CD4-positive, alpha-beta T cell treated with Interleukin-21 for 1 hour (primary cell): ENCODE measurements at regions not wholly inside any gene's neighbourhood (a gene's known extent, or its start where the extent isn't known, plus 50 kb on each side); places are given as distances from the start of the nearest gene placed in this dataset.
A peak's percentile ranks its signal among the peaks of the same experiment; 100 is the strongest.

Source experiments
- DNase-seq: peaks from one replicate; pipeline ENCODE4 v3.0.0-alpha.2; 2020

DNA sequence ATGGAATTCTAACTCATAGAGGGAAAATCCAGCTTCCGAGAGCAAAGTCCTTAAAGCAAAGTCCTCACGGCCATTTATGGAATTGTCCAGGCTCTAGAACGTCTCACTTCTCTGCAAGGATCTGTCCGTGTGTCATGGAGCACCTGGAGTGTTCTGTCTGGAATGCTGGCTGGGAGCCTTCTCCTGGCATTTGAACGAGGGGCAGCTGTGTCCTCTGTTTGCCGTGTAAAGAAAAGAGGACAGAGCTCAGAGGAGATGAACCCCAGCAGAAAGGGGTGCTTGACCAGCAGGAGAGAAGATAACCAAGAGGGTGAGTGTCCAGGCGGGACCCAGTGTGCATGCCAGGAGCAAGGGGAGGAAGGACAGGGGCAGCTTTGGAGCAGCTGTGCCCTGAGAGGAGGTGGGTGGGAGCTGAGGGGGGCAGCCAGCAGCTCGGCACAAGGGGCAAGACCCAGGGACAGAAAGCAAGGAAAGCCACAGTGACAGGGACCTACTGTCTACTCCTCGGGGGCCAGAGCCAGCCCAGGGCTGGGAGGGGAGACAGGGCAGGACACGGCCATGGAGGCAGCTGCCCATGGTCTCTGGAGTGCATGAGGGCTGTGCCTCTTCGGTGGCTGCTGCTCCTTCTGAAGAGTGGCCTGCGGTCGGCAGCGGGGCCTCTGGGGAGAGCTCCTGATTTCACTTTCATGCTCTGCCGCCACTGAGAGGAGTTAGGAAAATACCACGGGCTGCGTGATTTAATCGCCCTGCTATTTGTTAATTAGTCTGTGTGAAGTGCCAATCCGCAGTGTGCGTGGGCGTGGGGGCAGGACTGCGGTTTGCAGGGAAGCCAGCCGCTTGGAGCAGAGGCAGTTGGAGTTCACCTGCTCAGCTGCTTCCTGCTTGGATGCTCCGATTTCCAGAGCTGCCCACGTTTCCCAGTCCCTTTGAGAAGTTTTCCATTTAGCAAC lies 149.3 kb upstream of the SHH start:
- DNase-seq: peak; percentile 5

DNA sequence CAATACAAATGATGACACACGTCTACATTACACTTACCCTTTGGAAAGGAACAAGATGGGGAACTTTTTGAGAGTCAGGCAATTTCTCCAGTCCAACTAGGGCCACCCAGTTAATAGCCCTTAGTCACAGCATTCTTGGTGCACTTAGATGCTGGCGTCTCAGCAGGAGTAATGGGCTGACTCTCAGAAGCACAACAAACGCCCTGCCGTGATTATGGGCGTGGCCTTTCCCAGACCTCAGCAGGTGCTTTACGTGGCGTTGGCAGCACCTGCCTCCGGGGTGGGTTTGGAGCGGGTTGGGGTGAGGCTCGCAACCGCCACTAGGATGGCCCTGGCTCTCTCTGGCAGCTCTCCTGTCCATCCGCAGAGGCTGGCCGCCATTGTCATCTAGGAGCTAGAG lies 147.6 kb upstream of the SHH start:
- no peak for DNase-seq

DNA sequence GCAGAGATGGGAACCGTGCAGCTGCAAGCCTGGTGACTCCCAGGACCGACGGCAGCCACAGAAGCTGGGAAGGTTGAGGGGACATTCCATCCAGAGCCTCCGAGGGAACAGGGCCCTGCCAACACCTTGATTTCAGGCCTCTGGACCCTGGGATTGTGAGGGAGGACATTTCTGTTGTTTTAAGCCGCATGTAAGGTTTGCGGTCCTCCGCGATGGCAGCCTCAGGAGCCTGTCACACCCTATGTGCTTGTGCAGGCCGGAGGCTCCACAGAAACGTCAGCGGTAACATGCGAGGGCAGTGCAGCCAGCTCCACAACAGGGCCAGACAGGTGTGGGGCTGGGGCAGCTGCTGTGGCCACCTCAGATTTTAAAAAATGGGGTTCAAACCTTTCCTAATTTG lies 144.7 kb upstream of the SHH start:
- no peak for DNase-seq

DNA sequence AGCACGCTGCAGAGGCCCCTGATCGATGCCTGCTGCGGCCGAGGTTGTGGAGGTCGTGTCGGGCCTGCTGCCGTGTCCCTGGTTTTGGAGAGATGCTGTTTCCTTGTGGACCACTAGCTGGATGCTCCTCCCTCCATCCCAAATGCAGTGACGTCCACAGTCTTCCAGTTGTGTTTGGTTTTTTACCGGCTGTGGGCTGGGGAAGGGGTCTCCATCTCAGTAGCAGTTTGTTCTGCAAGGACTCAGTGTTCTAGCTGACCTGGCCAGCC lies 143.0 kb upstream of the SHH start:
- DNase-seq: no peak

DNA sequence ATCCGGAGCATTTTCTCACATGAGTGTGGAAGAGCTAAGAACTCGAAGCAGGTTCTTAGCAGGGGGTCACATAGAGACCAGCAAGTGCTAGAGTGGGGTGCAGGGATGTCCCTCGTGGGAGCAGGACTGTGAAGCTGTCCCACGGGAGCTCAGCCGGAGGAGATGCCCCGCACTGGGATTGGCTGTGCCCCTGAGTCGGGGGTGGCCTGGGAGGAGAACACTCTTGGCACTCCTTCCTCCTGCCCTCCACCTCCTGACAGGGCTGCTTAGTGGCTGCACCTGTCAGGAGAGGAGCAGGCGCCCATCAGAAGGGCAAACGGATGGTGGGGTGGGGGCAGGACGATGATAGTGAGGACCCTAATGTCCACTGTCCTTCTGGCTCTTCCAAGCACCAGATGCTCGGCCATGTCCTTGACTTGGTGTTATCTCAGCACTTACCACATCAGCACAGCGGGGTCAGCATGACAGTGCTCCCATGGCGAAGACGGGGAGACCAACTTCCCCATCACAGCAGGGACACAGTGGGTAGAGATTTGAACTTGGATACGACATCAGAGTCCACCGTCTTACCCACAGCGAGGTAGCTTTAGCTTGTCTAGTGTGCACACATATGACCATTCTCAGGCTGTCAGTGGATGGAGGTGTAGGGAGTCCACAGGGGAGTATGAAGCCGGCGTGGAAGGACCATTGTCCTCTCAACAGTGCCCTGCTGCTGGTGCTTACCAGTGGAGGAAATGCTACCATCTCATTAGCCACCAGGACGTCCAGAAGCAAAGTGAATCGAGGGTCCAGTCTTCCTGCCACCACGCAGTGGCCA lies 142.5 kb upstream of the SHH start:
- DNase-seq: no peak

DNA sequence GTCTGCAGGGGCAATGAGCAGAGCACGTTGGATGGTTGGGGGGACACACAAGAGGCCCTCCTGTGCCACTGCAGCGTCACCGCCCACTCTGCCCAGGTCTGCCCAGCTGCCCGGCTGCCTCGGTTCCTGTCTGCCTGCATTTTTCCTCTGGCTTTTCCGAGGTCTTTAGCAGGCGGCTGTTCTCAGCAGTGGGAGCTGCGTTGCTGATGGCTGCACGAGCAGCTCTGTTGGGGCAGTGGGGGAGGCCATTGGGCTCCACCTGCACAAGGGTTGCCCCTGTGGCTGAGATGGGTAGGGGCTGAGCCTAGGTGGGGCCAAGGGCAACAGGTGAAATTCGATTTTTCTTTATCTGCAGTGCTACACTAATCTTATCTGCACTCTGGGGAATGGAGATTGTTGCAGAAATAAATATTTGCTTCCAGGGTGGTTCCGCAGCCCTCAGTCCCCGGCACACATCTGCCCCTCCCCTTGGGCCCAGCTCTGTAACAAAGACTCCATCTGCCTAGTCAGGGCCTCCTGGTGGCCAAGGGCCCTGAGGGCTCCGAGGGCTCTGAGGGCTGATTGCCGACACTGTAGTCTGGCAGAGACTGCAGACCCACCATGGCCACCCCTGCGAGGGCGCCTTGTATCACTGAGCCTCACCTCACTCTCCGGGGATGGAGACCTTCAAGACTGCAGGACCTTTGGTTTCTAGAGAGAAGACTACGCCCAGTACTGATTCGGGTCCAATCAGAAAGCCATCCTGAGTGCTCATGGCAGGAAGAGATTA lies 141.7 kb upstream of the SHH start:
- no peak for DNase-seq

DNA sequence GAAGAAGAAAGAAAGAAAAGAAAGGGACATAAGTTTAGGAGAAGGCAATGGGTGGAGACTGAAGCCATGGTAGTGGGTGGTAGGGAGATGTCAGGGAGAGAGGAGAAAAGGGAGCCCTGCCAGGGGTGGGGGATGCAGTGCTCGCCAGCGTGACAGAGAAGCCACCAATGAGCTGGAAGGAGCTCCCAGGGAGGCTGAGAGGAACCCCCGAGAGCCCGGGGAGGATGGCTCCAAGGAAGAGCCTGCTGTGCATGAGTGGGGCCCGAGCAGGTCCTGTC lies 141.2 kb upstream of the SHH start:
- no peak for DNase-seq

DNA sequence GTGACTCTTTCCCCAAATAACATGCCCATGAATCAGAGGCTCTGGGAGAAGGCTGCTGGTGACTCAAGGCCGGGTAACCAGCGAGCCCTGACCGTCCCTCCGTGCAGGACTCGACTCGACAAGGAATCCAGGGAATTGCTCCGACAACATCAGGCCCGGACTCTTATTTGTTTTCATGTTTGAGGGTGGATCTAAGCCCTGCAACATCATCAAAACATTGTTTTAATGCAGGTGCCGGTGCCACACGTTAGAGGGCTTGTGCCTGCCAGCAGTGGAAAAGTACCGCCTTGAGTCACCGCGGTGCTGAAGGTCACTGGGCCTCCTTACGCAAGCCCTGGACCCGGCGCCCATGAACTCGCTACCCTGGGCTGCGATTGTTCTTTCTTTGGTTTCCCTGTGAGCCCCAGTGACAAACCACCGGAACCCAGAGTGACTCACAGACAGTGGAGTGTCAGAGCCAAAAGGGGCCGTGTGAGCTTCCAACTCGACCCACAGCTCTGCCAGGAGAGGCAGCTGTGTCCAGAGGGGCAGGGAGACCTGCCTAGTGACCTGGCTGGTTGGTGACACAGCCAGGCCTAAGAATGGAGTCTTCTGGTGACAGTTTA lies 139.4 kb upstream of the SHH start:
- no peak for DNase-seq

DNA sequence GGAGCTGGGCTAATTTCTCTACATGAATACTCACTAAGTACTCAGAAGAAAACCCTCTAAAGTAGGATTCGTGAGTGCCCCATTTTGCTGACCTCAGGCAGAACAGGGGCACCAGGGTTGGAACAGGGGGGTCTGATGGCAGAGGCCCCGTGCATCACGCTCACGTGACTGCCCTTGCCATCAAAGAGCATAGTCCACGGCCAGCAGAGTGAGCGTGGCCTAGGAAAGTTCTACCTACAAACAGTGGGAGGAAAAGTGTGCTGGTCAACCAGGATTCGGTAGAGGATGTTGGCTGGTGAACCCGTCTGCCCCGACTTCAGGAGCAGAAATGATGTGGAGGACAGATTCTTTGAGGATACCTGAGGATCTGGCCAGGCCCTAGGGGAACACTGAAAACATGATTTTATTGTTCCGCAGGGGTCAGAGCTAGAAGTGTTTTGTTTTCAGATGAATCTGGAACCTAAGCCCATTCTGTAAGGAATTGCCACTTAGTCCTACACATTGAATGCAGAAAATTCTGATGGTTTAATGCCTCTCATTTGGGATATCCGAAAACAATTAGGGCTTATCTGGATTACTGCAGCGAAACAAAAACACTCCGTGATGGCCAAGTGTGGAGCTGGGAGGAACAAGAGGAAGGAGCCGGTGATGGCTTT lies 138.8 kb upstream of the SHH start:
- DNase-seq: no peak

DNA sequence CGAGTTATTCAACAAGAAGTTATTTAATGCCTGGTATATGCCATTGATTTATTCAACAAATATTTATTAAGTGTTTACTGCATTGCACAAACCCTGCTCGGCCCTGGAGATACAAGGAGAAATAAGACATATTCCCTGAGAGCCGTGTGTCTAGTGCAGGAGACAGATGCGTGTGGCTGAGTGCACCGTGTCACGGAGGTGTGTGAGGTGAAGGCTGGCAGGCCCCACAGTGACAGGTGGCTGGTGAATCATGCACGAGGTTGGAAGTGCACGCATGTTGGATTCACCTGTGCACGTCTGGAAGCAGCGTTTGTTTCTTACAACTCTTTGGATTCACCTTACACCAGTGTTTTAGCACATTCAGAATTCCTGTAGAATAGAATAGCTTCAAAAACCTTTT lies 136.6 kb upstream of the SHH start:
- DNase-seq: no peak

DNA sequence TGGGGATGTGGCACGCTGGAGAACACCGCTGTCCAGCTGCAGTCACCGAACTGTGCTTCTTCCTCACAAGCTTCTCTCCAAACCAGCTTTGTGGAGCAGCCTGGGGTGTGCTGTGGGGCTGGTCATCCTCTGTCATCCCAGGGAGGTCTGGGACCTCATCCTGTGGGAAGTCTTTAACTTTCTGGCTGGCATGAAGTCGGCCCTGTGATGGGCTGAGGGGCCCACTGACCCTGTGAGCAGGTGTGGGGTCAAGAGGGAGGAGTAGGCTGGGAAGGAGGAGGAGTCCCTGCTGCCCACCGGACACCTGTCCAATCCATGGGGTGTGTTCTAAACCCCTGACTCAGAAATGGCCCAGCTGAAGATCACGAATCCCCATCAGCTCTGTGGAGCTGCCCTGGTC lies 136.2 kb upstream of the SHH start:
- DNase-seq: no peak

DNA sequence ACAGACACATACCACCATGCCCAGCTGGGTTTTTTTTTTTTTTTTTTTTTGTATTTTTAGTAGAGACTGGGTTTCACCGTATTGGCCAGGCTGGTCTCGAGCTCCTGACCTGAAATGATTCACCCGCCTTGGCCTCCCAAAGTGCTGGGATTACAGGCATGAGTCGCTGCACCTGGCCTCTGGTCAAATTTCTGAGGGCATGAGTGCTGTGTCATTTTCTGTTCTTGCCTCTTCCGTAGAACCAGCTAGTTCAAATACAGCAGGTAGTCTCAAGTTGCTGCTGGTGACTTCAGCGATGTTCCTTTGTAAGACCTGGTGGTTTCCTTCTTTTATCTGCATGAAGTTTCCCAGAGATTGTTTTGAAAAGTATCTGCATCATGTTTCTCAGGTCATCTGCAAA lies 134.8 kb upstream of the SHH start:
- DNase-seq: no peak

DNA sequence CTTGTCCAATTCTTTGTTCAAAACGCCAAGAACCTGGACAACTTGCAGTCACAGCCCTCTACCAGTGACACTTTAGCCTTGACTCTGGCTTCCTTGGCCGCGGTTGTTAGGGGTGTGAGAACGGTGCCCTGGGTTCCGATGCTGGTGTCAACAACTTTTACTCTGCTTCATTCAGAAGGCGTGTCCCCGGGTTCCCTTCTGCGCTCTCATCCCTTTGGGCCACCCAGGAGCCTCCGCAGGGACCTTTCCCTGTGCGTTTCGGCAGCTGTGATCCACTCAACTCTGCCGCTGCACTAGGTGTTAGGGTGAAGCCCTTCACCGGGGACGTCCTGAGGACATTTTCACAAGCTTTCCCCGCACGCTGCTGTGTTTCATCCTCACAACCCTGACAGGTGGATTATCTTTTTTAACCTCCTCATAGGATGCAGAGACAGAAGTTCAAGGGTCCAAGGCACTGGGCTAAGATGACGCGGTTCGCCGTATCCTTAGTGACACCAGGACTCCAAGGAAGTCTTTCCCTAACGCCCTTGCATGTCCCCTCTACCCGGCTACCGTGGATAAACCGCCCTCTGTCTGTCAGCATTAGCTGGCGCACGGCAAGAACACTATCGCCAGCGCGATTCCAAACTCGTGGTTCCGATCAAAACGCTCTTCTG lies 133.5 kb upstream of the SHH start:
- no peak for DNase-seq

DNA sequence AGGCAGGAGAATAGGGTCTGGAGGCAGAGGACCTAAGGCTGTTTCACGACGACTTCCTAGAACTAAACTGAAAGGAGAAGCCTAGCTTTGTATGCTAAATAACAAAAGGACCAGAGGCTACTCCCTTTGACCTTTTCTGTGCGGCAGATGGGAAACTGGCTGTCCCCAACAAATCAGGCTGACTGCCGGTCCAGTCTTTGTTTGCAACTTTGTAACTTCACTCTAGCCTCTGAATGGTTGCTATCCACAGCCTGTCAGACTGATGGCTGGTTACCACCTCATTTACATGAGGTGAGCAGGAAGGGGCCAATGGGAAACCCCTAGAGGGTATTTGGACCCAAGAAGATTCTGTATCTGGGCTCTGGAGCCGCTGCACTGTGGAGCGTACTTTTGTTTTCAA lies 132.6 kb upstream of the SHH start:
- no peak for DNase-seq

DNA sequence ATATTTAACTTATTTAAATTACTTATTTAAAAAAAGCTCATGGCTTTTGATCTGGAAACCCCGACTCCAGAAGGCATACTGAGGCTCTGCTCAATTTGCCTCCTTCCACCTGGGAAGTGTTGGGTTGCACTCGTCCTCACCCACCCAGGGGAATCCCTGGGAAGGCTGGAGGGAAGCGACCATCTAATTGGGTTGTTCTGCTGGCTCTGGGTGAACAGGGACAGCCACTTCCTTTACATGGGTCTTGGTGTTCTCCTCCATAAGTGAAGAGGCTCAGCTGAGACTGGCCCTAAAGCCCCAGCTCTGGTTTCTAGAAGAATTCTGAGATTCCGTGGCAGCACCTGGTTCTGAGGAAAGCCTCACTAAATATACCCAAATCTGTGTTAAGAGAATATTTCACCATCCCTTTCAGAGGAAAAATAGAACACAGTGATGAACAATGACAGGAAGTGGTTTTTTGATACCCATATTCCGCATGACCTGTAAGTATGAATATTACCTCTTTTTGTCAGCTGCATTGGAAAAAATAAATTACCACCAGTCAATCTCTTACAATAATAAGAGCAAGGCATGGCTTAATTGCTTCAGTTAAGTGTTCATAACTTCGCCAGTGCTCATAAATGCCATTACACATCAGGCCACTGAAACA lies 131.1 kb upstream of the SHH start:
- no peak for DNase-seq

DNA sequence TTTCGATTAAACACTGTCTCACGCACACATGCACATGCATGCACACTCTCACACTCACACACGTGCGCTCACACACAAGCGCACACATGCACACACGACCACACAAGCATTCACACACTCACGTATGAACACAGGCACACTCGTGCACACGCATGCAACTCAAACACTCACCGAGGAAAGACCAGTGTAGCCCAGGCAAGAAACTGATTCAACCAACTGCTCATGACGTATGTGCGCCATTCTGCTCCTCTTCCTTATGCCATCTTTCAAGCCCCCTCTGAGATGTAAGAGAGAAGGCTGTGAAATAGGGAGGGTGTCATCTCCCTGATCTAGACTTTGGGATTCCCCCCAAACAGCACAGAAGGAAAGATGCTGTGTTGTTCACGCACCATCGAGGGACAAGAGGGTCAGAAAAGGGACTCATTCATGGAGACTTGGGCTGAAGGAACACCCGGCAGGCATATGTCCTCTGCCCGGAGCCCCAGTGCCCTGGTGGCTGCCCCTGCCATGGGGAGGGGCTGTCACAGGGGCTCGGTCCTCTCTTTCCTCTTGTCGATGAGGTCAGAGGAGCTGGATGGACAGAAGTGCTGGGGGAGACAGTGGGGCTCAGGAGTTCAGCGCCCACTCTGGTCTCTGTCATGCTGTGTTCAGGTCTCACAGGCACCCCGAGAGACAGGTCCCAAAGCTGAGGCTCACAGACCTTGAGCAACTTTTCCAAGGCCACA lies 130.1 kb upstream of the SHH start:
- DNase-seq: no peak

DNA sequence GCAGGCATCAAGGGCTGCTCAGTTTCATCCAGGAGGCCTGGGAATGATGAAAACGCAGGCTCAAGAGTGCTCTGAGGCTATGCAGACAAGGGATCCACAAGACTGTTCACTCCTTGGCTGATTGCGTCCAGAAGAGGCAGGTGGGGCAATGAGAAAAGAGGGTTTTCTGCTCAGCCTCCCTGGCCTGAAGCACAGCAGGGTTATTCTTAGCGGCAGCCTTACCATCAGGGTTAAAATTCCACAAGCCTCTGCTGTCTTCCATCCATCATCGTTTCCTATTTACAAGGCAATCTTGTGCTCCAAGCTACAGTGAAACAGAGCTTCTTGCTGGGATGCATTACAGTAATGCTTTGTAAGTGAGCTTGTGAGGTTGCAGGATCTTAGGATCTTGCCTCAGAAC lies 129.4 kb upstream of the SHH start:
- no peak for DNase-seq

DNA sequence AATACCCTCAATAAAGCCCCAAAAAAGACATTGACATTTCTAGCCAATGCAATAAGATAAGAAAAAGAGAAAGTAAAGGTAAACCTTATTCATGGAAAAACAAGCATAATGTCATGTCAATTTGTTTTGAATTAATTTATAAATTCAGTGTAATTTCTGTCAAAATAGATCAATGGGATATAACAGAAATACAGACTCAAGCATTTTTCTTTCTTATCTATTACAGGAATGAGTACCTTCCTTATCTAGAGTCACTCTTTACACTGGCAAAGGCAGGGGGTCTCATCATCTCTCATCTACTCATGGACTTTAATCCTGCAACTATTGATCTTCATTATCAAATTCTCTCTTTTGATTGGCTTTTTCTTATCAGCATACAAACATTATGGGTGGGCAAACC lies 127.1 kb upstream of the SHH start:
- no peak for DNase-seq

DNA sequence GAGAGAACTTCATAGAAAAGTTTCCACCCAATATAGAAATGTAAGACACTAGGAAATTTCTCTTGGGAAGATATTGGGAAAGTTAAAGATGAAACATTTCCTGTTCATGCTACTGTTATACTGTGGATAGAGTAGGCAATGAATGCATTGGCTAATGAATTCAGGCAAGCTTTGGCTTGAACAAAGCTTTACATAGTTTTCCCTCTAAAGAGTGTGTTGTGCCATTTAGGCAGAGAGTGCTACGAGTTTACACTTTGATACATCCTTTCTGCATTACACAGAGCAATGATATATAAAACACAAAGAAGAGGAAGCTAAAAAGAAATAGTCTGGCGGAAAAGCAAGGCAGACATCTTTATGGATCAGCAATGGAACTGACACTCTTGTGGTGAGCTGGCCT lies 125.9 kb upstream of the SHH start:
- no peak for DNase-seq

DNA sequence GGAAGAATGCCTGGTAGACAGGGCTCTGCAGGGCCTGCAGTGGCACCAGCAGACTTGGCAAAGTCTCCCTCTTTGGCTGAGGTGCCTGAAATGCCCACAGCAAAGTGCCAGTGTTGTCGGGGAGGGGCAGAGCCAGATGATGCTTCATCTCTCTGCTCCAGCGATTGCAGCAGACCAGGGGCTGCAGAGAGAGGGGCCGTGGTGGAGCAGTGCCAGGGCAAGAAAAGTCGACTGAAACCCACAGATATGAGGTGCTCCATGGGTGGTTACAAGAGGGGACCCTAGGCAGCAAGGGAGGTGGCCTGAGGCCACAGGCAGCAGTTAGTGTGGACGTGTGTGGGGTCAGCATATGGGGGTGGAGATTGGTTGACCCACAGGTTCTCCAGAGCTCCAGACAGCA lies 123.5 kb upstream of the SHH start:
- no peak for DNase-seq

DNA sequence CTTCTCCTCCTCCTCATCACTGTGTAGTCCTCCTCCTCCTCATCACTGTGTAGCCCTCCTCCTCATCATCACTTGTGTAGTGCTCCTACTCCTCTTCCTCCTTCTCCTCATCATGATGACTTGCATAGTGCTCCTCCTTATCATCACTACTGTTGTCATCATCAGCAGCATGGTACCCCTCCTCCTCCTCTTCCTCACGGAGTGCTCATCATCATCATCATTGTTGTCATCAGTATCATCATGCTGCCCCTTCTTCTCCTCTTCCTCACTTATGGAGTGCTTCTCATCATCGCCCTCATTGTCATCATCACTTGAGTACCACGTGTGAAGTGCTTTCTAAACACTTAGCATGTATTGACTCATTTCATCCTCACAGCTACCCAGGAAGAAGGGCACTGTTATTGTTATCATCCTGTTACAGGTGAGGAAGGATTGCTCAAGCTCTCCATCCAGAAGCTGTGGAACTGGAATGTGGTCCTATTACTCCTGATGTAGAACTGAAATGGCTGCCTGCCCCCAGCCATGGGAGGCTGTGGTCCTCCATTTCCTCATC lies 122.8 kb upstream of the SHH start:
- DNase-seq: no peak
